OCI-LY7 (cell line): ENCODE measurements at regions not wholly inside any gene's neighbourhood (a gene's known extent, or its start where the extent isn't known, plus 50 kb on each side); places are given as distances from the start of the nearest gene placed in this dataset.

Source experiments
- BruUV-seq: library from RNA; stranded (reverse); fragments of 400-500 nt; replicated peaks from 2 replicates; lab custom pipeline; 2021; lab: Mats Ljungman, UMichigan
- CTCF ChIA-PET: fragments of 300-600 bp; sonication (Branson Sonifier 250); formaldehyde crosslinking; loops from one replicate; lab custom pipeline; 2022; ENCODE audit warnings: antibody characterized with exemption; ENCODE audit not compliant: unreplicated experiment; lab: Charles Lee
- POLR2A ChIA-PET: fragments of 300-600 bp; sonication (Branson Sonifier 250); formaldehyde crosslinking; loops from one replicate; lab custom pipeline; 2022; ENCODE audit warnings: antibody characterized with exemption; lab: Charles Lee
- DNase-seq: peaks from one replicate; pipeline ENCODE4 v3.0.0-alpha.2; 2015; ENCODE audit warnings: low spot score
- H2AFZ ChIP-seq: fragments of 200-600 bp; sonication (generic), shearing (Covaris generic); 2 replicates; pipeline ENCODE4 v1.6.1; 2014; ENCODE audit warnings: mild to moderate bottlenecking, antibody characterized with exemption, low read length, moderate library complexity
- H3K27ac ChIP-seq: fragments of 200-600 bp; sonication (generic); 2 replicates; pipeline ENCODE4 v1.5.1; 2014; ENCODE audit warnings: mixed run types, low read depth, mild to moderate bottlenecking, moderate library complexity, low read length, inconsistent platforms; ENCODE audit not compliant: poor library complexity, severe bottlenecking
- H3K36me3 ChIP-seq: fragments of 200-600 bp; sonication (generic); 2 replicates; pipeline ENCODE4 v1.6.1; 2014; ENCODE audit warnings: mild to moderate bottlenecking, antibody characterized with exemption, low read length, moderate library complexity, mixed read lengths; ENCODE audit not compliant: insufficient read depth
- H3K4me1 ChIP-seq: fragments of 200-600 bp; sonication (generic); 2 replicates; pipeline ENCODE4 v1.5.1; 2014; ENCODE audit warnings: mild to moderate bottlenecking, low read length; ENCODE audit not compliant: insufficient read depth, poor library complexity, severe bottlenecking
- H3K4me2 ChIP-seq: fragments of 200-600 bp; sonication (generic); 2 replicates; pipeline ENCODE4 v1.6.1; 2014; ENCODE audit warnings: mild to moderate bottlenecking, low read length
- H3K4me3 ChIP-seq: fragments of 200-600 bp; sonication (generic); 2 replicates; pipeline ENCODE4 v1.5.1; 2014; ENCODE audit warnings: mild to moderate bottlenecking, low read depth, low read length; ENCODE audit not compliant: poor library complexity, severe bottlenecking
- H3K79me2 ChIP-seq: fragments of 200-600 bp; sonication (generic); 2 replicates; pipeline ENCODE4 v1.6.1; 2016; ENCODE audit warnings: low read depth, mild to moderate bottlenecking, low read length, moderate library complexity, mixed read lengths; ENCODE audit not compliant: insufficient read depth
- H3K9me2 ChIP-seq: fragments of 200-600 bp; sonication (generic); 2 replicates; pipeline ENCODE4 v1.6.1; 2016; ENCODE audit warnings: mild to moderate bottlenecking, low read length, mixed read lengths; ENCODE audit not compliant: insufficient read depth
- H3K9me3 ChIP-seq: fragments of 200-600 bp; sonication (generic); 2 replicates; pipeline ENCODE4 v1.6.1; 2014; ENCODE audit warnings: mild to moderate bottlenecking, mixed run types, low read length, mixed read lengths
- H4K20me1 ChIP-seq: fragments of 200-600 bp; sonication (generic); 2 replicates; pipeline ENCODE4 v1.6.1; 2014; ENCODE audit warnings: mild to moderate bottlenecking, antibody characterized with exemption, low read length, moderate library complexity, mixed read lengths; ENCODE audit not compliant: insufficient read depth
- EZH2phosphoT487 ChIP-seq: fragments of 200-600 bp; sonication (generic); IDR thresholded peaks from 2 replicates; pipeline ENCODE4 v1.6.1; 2018; ENCODE audit warnings: low read depth, borderline replicate concordance, mild to moderate bottlenecking, mixed run types, antibody characterized with exemption, low read length, moderate library complexity, mixed read lengths
- intact Hi-C: fragments of 100-400 bp; cut with micrococcal nuclease; formaldehyde crosslinking; loops from one replicate; pipeline ENCODE4 v1.10.0; 2022; ENCODE audit not compliant: unreplicated experiment
- TF ChIP-seq, protein P1 (sequence below): fragments of 200-600 bp; sonication (generic); conservative IDR thresholded peaks from 2 replicates; pipeline ENCODE4 v1.5.1; 2014; ENCODE audit warnings: mild to moderate bottlenecking, antibody characterized with exemption, low read length, moderate library complexity, mixed read lengths

DNA sequence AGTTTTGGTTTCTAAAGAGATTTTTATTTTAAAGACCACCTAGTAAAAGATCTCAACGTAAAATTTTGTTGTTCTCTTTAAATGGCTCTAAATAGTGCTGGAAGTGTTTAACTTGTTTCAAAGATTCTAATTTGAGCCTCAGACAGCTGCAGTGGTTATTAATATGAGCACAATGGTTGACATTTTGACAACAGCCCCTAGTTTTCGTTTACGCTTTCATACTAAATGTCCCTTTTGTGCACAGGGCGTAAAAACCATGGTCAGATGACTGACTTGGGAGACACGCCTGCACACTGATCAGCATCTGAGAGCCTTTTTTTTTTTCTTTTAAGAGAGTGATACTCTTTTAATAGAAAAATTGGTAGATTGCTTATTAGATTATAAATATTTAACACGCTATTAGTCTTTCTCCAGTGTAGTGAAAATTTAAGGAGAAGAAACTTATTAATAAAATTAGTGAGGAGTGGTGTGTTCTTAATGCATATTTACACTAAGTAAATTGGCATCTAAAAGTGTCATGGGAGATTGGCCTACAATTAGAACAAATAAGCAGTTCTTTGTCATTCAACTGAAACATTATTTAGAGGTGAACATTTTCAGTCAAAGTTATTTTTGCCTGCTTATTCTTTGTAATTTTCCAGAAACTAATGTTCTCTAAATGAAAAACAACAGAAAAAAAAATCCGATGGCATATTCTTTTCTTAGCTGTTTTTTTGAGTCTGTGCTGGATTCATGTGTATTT lies 182.8 kb upstream of the PHYHIPL start:
- H3K4me2 ChIP-seq, result peak overlapping the region; percentile 51
- H3K4me3 ChIP-seq, result no peak overlapping the region
- peak overlapping the region; percentile 56 for H3K27ac ChIP-seq
- no peaks in the 10 kb centered on the region for H3K9me3 ChIP-seq
- peak; percentile 48 for DNase-seq
- no peaks in the 10 kb centered on the region for H4K20me1 ChIP-seq
- H3K36me3 ChIP-seq, result no peaks in the 10 kb centered on the region
- intact Hi-C loops, result no loop called here
- POLR2A ChIA-PET, result interaction anchor here (0.6 to 2.0 kb wide), 3 partner anchors 9 to 51 kb away, joined by 3 to 9 read pairs (median 6); no protein-coding TSS in a partner anchor
- H3K79me2 ChIP-seq, result no peaks in the 10 kb centered on the region
- peak overlapping the region; percentile 55 for H2AFZ ChIP-seq
- TF ChIP-seq, protein P1, sequence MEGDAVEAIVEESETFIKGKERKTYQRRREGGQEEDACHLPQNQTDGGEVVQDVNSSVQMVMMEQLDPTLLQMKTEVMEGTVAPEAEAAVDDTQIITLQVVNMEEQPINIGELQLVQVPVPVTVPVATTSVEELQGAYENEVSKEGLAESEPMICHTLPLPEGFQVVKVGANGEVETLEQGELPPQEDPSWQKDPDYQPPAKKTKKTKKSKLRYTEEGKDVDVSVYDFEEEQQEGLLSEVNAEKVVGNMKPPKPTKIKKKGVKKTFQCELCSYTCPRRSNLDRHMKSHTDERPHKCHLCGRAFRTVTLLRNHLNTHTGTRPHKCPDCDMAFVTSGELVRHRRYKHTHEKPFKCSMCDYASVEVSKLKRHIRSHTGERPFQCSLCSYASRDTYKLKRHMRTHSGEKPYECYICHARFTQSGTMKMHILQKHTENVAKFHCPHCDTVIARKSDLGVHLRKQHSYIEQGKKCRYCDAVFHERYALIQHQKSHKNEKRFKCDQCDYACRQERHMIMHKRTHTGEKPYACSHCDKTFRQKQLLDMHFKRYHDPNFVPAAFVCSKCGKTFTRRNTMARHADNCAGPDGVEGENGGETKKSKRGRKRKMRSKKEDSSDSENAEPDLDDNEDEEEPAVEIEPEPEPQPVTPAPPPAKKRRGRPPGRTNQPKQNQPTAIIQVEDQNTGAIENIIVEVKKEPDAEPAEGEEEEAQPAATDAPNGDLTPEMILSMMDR, result no peak
- no peak for TF ChIP-seq EZH2phosphoT487
- peaks cover 32% of the 10 kb centered on the region for H3K4me1 ChIP-seq
- BruUV-seq, result no TSS peak
- CTCF ChIA-PET, result no interaction called here
- H3K9me2 ChIP-seq, result no peaks in the 10 kb centered on the region

DNA sequence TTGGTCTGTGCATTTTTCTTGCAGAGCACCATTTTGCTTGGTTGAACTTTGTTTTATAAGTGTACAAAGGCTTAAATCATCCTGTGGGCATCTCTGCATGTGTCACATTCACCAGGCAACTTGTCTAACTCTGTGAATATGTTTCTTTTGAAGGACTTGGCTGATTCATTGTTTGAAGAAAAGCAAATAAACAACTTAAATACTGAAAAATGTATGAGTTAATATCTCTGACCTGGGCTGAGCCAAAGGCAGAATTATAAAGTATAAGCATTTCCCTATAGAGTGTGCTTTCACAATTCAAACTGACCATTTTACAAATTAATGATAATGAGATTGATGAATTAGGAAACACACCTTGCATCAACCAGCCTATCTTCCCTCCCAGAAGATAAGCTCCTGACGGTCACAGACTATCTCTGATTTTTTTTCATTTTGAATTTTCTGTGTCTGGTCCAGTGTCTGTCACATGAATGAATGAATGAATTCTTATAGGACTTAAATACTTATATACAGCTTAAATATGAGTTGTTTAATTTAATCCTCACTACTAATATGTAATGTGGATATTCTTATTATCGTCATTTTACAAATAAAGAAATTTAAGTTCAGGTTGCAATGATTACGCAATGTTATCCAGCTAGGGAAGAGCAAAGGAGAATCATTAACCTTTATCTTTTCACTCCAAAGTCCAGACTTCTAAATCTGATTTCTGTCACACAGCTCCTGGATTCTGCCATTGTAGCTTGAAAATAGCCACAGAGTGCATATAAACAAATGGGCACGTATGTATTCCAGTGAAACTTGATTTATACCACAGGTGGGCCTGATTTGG lies 182.0 kb upstream of the PHYHIPL start:
- Histone ChIP-seq H3K9me3 (no peaks in the 10 kb centered on the region), H3K4me3 (no peak overlapping the region), H3K27ac (peak overlapping the region; percentile 56), H3K9me2 (no peaks in the 10 kb centered on the region), H3K79me2 (no peaks in the 10 kb centered on the region), H3K4me1 (peaks cover 32% of the 10 kb centered on the region), H3K36me3 (no peaks in the 10 kb centered on the region), H2AFZ (peak overlapping the region; percentile 55), H4K20me1 (no peaks in the 10 kb centered on the region), H3K4me2 (peak overlapping the region; percentile 51)
- ChIA-PET POLR2A (interaction anchor here (0.6 to 2.0 kb wide), 7 partner anchors 8 to 219 kb away, joined by 3 to 9 read pairs (median 4); no protein-coding TSS in a partner anchor), CTCF (no interaction called here)
- no TSS peak for BruUV-seq
- no peak for DNase-seq
- TF ChIP-seq EZH2phosphoT487, result no peak
- TF ChIP-seq, protein P1, result no peak
- intact Hi-C loops, result no loop called here
